ENCODE measurements at regions not wholly inside any gene's neighbourhood (a gene's known extent, or its start where the extent isn't known, plus 50 kb on each side); places are given as distances from the start of the nearest gene placed in this dataset.

DNA sequence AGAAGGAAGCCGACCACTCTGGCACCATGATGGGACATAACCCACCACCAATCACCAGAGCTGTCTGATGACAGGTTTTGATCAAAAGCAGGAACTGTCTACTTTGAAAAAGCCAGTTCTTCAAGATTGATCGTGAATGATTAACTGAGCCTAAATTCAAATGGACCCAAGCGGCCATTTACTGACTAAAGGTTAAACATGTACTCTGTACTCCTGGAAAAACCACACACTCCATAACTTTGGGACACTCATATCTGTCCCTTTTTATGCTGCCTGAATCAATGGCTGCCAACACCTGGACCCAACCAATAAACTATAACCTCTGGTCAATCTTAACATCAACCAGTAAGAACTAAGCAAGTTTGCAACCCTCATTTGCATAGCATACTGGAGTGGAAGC, 206.6 kb downstream of the URB2 start:
- no CpG with 5 or more reads among the region's 3 CpGs for WGBS (ENCODE audit: extremely low coverage, insufficient coverage, insufficient read length)
- H4K8ac ChIP-seq (ENCODE audit: low read depth, low read length) = no peak overlapping the region

GRCh38 chr1:229834230-229834629, 208.2 kb downstream of the URB2 start:
- Histone ChIP-seq H3K79me1 (ENCODE audit: low read length) (peaks cover 1% of the 10 kb centered on the region), H3K9ac (ENCODE audit: low read length) (no peak overlapping the region), H2BK120ac (ENCODE audit: insufficient read depth, low read length, poor library complexity) (no peak overlapping the region), H2BK5ac (ENCODE audit: low read depth, low read length, poor library complexity) (no peak overlapping the region), H3K27me3 (ENCODE audit: insufficient read depth, low read length) (no peaks in the 10 kb centered on the region), H3K4me3 (ENCODE audit: low read depth, low read length) (no peak overlapping the region), H3K4me2 (ENCODE audit: low read length) (no peak overlapping the region), H2BK12ac (ENCODE audit: low read length) (no peak overlapping the region), H3K4me1 (ENCODE audit: control insufficient read depth in 1 of 2, insufficient read depth in 2 of 2, low read length in 2 of 2) (no peaks in the 10 kb centered on the region), H3K18ac (ENCODE audit: low read length) (no peak overlapping the region), H4K91ac (ENCODE audit: low read depth, low read length) (no peak overlapping the region), H2AFZ (ENCODE audit: insufficient read depth, low read length, poor library complexity) (no peak overlapping the region), H3K36me3 (ENCODE audit: control insufficient read depth in 1 of 2, insufficient read depth in 2 of 2, low read length in 2 of 2) (no peaks in the 10 kb centered on the region), H4K12ac (ENCODE audit: low read depth, low read length) (no peak overlapping the region), H4K8ac (ENCODE audit: low read depth, low read length) (no peak overlapping the region), H3K9me3 (ENCODE audit: insufficient read depth, low read depth, low read length) (no peaks in the 10 kb centered on the region), H3K23ac (ENCODE audit: low read length) (no peak overlapping the region), H3K14ac (ENCODE audit: low read length) (no peak overlapping the region), H3K79me2 (ENCODE audit: control insufficient read depth, insufficient read depth, low read length, poor library complexity) (no peaks in the 10 kb centered on the region), H3K4ac (ENCODE audit: low read depth, low read length) (no peak overlapping the region), H2AK5ac (ENCODE audit: low read length) (no peak overlapping the region), H3K27ac (ENCODE audit: low read depth, low read length) (no peak overlapping the region)
- DNase-seq = no peak
- no CpG with 5 or more reads among the region's 6 CpGs for WGBS (ENCODE audit: extremely low coverage, insufficient coverage, insufficient read length)

More for the DNA sequence above, 206.6 kb downstream of the URB2 start:
- H4K12ac ChIP-seq (ENCODE audit: low read depth, low read length) = no peak overlapping the region
- no peak overlapping the region for H2AFZ ChIP-seq (ENCODE audit: insufficient read depth, low read length, poor library complexity)
- DNase-seq = no peak
- no peaks in the 10 kb centered on the region for H3K79me1 ChIP-seq (ENCODE audit: low read length)
- no peak overlapping the region for H3K4me2 ChIP-seq (ENCODE audit: low read length)
- no peak overlapping the region for H3K4me3 ChIP-seq (ENCODE audit: low read depth, low read length)
- no peaks in the 10 kb centered on the region for H3K27me3 ChIP-seq (ENCODE audit: insufficient read depth, low read length)
- H3K79me2 ChIP-seq (ENCODE audit: control insufficient read depth, insufficient read depth, low read length, poor library complexity) = no peaks in the 10 kb centered on the region
- H3K14ac ChIP-seq (ENCODE audit: low read length) = no peak overlapping the region
- no peak overlapping the region for H3K9ac ChIP-seq (ENCODE audit: low read length)
- H3K18ac ChIP-seq (ENCODE audit: low read length) = no peak overlapping the region
- H3K9me3 ChIP-seq (ENCODE audit: insufficient read depth, low read depth, low read length) = no peaks in the 10 kb centered on the region
- no peak overlapping the region for H2BK120ac ChIP-seq (ENCODE audit: insufficient read depth, low read length, poor library complexity)
- no peak overlapping the region for H2BK12ac ChIP-seq (ENCODE audit: low read length)
- H4K91ac ChIP-seq (ENCODE audit: low read depth, low read length) = no peak overlapping the region
- no peak overlapping the region for H3K4ac ChIP-seq (ENCODE audit: low read depth, low read length)
- H3K36me3 ChIP-seq (ENCODE audit: control insufficient read depth in 1 of 2, insufficient read depth in 2 of 2, low read length in 2 of 2) = no peaks in the 10 kb centered on the region
- no peaks in the 10 kb centered on the region for H3K4me1 ChIP-seq (ENCODE audit: control insufficient read depth in 1 of 2, insufficient read depth in 2 of 2, low read length in 2 of 2)
- H3K27ac ChIP-seq (ENCODE audit: low read depth, low read length) = no peak overlapping the region
- no peak overlapping the region for H2BK5ac ChIP-seq (ENCODE audit: low read depth, low read length, poor library complexity)
- H2AK5ac ChIP-seq (ENCODE audit: low read length) = no peak overlapping the region
- H3K23ac ChIP-seq (ENCODE audit: low read length) = no peak overlapping the region

- Histone ChIP-seq H3K18ac (ENCODE audit: low read length) (no peak overlapping the region), H3K27ac (ENCODE audit: low read depth, low read length) (no peak overlapping the region), H4K12ac (ENCODE audit: low read depth, low read length) (no peak overlapping the region), H2BK12ac (ENCODE audit: low read length) (no peak overlapping the region), H3K36me3 (ENCODE audit: control insufficient read depth in 1 of 2, insufficient read depth in 2 of 2, low read length in 2 of 2) (no peaks in the 10 kb centered on the region), H3K4me3 (ENCODE audit: low read depth, low read length) (no peak overlapping the region), H2BK120ac (ENCODE audit: insufficient read depth, low read length, poor library complexity) (no peak overlapping the region), H3K4me2 (ENCODE audit: low read length) (no peak overlapping the region), H2AFZ (ENCODE audit: insufficient read depth, low read length, poor library complexity) (no peak overlapping the region), H3K79me2 (ENCODE audit: control insufficient read depth, insufficient read depth, low read length, poor library complexity) (no peaks in the 10 kb centered on the region), H4K91ac (ENCODE audit: low read depth, low read length) (no peak overlapping the region), H3K27me3 (ENCODE audit: insufficient read depth, low read length) (no peaks in the 10 kb centered on the region), H3K79me1 (ENCODE audit: low read length) (peaks cover 1% of the 10 kb centered on the region), H3K4me1 (ENCODE audit: control insufficient read depth in 1 of 2, insufficient read depth in 2 of 2, low read length in 2 of 2) (no peaks in the 10 kb centered on the region), H3K4ac (ENCODE audit: low read depth, low read length) (no peak overlapping the region), H3K23ac (ENCODE audit: low read length) (no peak overlapping the region), H2AK5ac (ENCODE audit: low read length) (no peak overlapping the region), H3K9ac (ENCODE audit: low read length) (no peak overlapping the region), H3K9me3 (ENCODE audit: insufficient read depth, low read depth, low read length) (no peaks in the 10 kb centered on the region), H3K14ac (ENCODE audit: low read length) (no peak overlapping the region), H2BK5ac (ENCODE audit: low read depth, low read length, poor library complexity) (no peak overlapping the region), H4K8ac (ENCODE audit: low read depth, low read length) (no peak overlapping the region)
- no CpG with 5 or more reads among the region's 5 CpGs for WGBS (ENCODE audit: extremely low coverage, insufficient coverage, insufficient read length)
- DNase-seq = no peak
Observed at GRCh38 chr1:229835226-229835625, 209.2 kb downstream of the URB2 start.

- no peak overlapping the region for H2BK5ac ChIP-seq (ENCODE audit: low read depth, low read length, poor library complexity)
- no peaks in the 10 kb centered on the region for H3K9me3 ChIP-seq (ENCODE audit: insufficient read depth, low read depth, low read length)
- no peak overlapping the region for H2BK120ac ChIP-seq (ENCODE audit: insufficient read depth, low read length, poor library complexity)
- H3K27me3 ChIP-seq (ENCODE audit: insufficient read depth, low read length) = no peaks in the 10 kb centered on the region
- no CpG with 5 or more reads among the region's 9 CpGs for WGBS (ENCODE audit: extremely low coverage, insufficient coverage, insufficient read length)
- no peak overlapping the region for H3K27ac ChIP-seq (ENCODE audit: low read depth, low read length)
- no peak for DNase-seq
- H2AK5ac ChIP-seq (ENCODE audit: low read length) = no peak overlapping the region
- no peaks in the 10 kb centered on the region for H3K36me3 ChIP-seq (ENCODE audit: control insufficient read depth in 1 of 2, insufficient read depth in 2 of 2, low read length in 2 of 2)
- H3K79me2 ChIP-seq (ENCODE audit: control insufficient read depth, insufficient read depth, low read length, poor library complexity) = no peaks in the 10 kb centered on the region
- H4K8ac ChIP-seq (ENCODE audit: low read depth, low read length) = no peak overlapping the region
- no peak overlapping the region for H3K4me2 ChIP-seq (ENCODE audit: low read length)
- no peak overlapping the region for H3K18ac ChIP-seq (ENCODE audit: low read length)
- no peaks in the 10 kb centered on the region for H3K4me1 ChIP-seq (ENCODE audit: control insufficient read depth in 1 of 2, insufficient read depth in 2 of 2, low read length in 2 of 2)
- no peak overlapping the region for H4K91ac ChIP-seq (ENCODE audit: low read depth, low read length)
- no peak overlapping the region for H4K12ac ChIP-seq (ENCODE audit: low read depth, low read length)
- H3K79me1 ChIP-seq (ENCODE audit: low read length) = peaks cover 1% of the 10 kb centered on the region
- no peak overlapping the region for H3K23ac ChIP-seq (ENCODE audit: low read length)
- H3K14ac ChIP-seq (ENCODE audit: low read length) = no peak overlapping the region
- no peak overlapping the region for H3K9ac ChIP-seq (ENCODE audit: low read length)
- no peak overlapping the region for H2BK12ac ChIP-seq (ENCODE audit: low read length)
- H3K4me3 ChIP-seq (ENCODE audit: low read depth, low read length) = no peak overlapping the region
- no peak overlapping the region for H3K4ac ChIP-seq (ENCODE audit: low read depth, low read length)
- H2AFZ ChIP-seq (ENCODE audit: insufficient read depth, low read length, poor library complexity) = no peak overlapping the region
Observed at GRCh38 chr1:229836324-229836723, 210.3 kb downstream of the URB2 start.
